Activated CD4-positive, CD25-positive, alpha-beta regulatory T cell treated with anti-CD3 and anti-CD28 coated beads, Interleukin-2, amount 50 U/mL, for 72 hours (primary cell): ENCODE measurements at regions not wholly inside any gene's neighbourhood (a gene's known extent, or its start where the extent isn't known, plus 50 kb on each side); places are given as distances from the start of the nearest gene placed in this dataset.
"Not testable (repeated sequence)": the region's sequence is repeated elsewhere in the genome, so short reads cannot be mapped to it uniquely, and the experiment has no call there.

Experiments used
- DNase-seq: peaks from one replicate; pipeline ENCODE4 v3.0.0; 2021

DNA sequence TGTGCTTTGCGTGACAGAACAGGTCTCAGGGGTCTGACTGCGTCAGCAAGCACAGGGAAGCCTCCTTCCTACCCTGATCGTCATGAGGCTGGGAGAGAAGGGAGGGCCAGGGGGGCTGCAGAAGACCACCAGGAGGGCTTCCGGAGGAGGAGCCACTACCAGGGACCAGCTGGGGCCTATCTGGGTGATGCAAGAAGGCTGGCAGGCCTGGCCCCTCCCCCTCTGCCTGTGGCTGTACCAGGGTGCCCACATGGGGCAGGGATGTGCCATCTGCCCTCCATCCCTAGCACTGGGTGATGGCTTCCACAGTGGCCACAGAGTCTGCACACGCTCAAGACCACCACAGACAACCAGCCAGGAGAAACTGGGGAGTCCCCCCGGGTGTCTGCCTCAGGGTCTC, 116.4 kb upstream of the NKX1-1 start:
- no peak for DNase-seq

DNA sequence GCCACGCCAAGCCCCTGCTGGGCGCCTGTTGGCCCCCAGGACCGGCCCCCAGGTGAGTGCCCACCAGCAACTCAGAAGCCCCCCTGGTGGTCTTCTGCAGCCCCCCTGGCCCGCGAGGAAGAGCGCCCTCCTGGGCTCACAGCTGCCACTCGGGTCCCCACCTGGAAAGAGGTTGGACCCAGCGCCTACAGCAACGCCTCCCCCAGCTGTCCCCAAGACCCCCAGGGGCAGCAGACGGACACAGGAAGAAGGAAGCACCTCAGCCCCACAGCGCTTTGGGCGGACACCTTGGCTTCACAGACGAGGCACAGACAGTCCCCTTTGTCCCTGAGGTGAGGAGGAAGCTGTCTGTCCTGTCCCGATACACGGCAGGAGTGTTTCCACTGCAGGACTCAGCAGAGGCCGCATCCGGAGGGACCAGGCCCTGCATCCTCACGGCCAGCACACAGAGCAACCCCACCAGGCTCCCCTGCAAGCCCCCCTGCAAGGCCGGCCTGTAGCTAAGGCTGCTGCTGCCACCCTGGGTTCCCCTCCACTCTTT, 115.6 kb upstream of the NKX1-1 start:
- DNase-seq, result no peak

DNA sequence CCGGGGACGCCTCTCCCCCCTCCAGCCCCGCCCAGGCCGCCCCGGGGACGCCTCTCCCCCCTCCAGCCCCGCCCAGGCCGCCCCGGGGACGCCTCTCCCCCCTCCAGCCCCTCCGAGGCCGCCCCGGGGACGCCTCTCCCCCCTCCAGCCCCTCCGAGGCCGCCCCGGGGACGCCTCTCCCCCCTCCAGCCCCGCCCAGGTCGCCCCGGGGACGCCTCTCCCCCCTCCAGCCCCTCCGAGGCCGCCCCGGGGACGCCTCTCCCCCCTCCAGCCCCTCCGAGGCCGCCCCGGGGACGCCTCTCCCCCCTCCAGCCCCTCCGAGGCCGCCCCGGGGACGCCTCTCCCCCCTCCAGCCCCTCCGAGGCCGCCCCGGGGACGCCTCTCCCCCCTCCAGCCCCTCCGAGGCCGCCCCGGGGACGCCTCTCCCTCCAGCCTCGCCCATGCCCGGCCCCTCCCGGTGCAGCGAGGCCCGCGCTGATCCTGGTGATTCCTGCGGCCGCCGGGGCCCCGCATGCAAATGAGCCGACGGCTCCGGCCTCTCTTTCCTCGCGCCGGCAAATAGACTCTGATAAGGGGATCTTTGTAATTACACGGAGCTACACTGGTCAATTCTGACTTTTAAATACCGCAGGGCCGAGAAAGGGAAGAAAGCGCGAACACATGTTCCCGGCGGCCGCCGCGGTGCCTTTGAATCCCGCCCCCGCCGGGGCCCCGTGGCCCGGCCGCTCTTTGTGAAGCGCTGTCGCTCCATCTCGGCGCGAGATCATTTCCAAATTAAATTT, 114.7 kb upstream of the NKX1-1 start:
- not testable (repeated sequence) for DNase-seq

DNA sequence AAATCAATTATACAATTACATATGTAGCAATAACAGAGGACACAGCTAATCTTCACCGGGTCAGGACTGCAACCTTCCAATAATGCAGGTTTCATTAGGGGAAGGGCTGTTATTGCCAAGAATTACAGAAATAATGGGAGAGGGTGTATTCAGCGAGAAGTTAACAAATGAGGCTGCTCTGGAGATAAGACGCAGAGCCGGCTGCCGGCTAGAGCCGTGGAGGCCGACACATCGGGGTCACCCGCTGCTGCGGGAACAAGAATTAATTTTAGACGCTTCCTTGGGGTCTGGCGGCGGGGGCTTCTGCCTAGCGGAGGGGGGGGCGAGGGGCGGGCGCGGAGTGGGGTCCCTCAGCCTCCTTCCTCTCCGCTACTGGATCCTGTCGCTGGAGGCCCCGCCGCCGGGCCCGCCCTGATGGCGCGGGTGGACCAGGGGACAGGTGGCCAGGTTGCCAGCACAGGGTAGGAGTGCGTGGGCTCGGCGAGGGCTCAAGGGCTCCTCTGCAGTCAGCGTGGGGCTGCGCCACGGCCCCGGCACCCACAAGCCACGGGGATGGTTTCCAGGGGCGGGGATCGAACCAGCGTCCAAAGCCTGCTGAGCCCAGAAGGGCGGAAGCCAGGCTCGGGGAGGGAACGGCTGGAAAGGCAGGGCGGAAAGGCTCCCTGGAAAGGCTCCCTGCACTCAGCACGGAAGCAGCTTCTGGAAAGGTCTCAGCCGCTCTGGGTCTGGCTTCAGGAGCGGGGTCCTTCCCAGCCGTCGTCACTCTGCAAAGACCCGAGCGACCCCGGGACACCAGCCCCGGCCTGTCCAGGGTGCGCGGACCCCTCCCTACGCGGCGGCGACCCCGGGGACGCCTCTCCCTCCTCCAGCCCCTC, 113.8 kb upstream of the NKX1-1 start:
- no peak for DNase-seq

DNA sequence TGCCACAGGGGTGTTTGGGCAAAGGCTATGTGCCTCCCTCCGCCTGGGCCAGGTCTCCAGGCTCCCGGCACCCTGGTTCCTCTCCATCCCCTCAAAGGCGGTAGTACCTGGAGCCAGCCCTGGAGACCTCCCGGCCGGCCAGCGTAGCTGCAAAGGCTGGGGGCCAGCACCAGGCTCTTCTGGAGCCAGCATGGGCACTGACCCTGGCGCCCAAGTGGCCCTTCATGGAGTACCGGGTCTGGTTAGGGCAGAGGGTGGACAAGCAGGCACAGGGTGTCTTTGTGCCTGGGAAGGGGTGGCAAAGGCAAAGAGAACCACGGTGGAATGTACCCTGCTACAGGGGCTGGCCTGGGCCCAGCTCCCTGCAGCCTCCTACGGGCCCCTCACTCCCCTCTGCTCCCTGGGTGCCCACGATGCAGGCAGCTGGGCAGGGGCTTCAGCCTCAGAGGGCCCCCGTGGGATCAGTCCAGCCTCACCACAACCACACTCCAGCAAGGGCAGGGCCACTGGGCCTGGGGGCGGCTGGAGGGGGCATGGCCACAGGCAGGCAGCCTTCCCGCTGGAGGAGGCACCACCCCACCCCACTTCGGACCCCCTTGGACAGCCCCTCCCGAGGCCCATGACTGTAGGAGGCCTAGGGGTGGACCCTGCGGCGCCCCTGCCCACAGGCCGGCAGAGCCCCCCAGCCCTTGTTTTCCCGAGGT, 112.9 kb upstream of the NKX1-1 start:
- no peak for DNase-seq

DNA sequence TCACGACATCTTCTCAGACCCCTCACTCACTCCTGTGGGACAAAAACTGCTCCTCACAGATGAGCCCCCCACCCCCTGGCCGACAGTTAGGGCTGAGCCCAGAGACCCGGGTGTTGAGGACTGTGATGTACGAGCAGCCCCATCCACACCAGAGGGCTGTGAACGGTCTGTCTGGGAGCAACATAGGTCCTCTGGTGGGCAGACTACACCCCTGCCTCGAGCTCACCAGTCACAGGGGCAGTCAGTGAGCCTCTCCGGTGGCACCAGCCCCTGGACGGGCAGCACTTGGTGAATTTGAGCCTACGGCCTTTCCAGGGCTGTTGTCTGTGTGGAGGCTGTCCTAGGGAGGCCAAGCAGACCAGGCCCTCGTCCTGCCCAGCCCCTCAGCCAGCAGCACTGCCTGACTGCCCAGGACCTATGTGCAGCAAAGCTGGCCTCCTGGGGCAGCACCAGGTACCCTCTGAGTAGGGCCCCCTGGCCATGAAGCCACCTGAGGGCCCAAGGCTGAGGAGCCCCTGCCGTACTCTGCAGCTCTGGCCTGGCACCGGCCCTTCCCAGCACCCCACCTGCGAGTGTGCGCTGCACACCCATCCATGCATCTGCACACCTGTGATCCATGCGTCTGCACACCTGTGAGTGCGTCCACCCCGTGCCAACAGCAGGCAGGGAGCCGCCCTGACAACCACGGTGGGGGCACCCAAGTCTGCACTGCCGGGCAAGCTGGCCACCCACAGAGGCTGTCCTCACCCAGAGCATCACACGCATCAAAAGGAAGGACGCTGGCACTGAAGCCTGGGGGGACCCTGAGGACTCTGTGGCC, 111.6 kb upstream of the NKX1-1 start:
- no peak for DNase-seq

DNA sequence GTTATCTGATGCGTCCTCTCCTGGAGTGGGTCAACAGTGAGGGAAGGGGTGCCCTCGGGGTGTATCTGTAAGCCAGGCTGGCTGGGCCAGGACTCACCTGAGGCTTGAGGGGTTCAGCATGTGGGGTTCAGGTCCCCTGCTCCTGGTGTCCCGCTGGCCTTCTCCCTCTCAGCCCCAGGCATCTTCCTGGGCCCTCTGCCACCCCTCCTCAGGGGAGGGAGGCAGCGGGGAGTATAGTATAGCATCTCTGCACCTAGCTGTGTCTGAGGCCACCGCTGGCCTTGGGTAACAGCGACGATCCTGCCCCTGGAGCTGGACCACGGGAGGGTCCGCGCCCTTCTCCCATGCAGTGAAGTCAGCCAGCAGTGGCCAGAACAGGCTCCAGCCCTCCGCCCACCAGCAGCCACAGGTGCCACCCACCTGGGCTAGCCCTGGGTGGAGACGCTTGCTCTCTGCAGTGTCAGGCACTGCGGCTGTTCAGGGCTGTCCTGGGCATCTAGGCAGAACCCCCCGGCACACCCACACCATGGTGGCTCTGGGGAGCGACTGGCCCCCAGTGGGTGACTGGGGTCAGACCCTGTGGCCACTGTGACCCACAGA, 110.7 kb upstream of the NKX1-1 start:
- no peak for DNase-seq

DNA sequence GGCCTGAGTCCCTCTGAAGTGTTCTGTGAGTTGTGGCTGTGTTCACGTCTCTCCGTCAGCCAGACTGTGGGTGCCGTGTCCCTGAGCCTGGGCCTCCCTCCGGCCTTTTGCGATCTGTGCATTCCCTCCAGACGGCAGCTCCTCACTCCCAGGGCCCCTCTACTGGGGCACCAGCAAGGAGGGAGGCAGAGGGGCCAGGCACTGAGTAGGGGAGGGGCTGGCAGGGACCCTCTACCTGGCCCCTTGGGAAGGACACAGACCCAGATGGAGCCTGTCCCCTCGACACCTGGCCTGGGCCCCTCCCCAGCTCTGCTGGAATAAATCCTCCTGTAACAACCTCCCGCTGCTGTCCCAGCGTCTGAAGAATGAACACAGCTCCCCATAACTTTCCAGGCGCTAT, 110.0 kb upstream of the NKX1-1 start:
- no peak for DNase-seq

DNA sequence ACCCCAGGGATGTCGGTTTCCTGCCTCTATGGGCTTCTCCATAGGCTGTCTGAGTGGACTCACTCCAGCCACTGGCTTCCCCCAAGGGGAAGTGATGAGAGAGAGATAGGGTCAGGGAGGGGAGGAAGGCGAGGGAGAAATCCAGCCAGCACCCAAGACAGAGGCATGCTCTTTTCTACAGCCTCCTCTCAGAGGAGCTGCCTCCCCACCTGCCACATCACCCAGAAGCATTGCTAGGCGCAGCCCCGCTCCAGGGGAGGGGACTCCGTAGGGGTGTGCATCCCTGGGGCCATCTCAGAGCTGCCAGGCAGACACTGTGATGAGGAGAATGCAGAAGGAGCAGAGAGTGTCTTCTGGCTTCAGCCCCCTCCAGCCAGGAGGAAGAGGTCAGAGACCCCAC, 109.5 kb upstream of the NKX1-1 start:
- no peak for DNase-seq

DNA sequence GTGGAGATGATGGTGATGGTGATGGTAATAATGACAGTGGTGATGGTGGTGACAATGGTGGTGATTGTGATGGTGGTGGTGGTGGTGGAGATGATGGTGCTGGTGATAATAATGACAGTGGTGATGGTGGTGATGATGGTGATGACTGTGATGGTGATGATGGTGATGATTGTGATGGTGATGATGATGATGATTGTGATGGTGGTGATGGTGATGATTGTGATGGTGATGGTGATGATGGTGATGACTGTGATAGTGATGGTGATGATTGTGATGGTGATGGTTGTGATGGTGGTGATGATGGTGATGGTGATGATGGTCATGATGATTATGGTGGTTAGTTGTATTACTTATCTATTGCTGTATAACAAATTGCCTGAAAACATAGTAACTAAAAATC, 108.9 kb upstream of the NKX1-1 start:
- DNase-seq, result no peak

DNA sequence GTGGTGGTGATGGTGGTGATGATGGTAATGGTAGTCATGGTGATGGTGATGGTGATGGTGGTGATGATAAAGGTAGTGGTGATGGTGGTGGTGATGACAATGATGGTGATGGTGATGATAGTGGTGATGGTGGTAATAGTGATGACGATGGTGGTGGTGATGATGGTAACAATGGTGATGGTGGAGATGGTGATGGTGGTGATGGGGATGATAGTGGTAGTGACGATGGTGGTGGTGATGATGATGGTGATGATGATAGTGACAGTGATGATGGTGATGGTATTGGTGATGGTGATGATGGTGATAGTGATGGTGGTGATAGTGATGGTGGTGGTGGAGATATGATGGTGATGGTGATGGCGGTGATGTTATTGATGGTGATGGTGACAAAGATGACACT, 108.4 kb upstream of the NKX1-1 start:
- DNase-seq, result no peak

DNA sequence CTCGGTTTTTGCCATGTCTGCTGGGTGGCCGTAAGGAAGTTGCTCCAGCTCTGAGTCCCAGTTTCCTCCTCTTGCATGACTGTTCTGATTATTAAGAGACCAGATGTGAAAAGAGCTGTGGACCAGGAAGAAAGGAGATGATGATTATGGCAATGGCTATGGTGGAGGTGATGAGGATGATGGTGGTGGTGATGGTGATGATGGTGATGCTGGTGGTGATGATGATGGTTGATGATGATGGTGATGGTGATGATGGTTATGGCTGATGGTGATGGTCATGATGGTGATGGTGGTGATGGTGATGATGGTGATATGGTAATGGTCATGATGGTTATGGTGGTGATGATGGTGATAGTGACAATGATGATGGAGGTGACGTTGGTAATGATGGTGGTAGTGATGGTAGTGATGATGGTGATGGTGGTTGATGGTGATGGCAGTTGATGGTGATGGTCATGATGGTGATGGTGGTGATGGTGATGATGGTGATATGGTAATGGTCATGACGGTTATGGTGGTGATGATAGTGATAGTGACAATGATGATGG, 107.8 kb upstream of the NKX1-1 start:
- no peak for DNase-seq

DNA sequence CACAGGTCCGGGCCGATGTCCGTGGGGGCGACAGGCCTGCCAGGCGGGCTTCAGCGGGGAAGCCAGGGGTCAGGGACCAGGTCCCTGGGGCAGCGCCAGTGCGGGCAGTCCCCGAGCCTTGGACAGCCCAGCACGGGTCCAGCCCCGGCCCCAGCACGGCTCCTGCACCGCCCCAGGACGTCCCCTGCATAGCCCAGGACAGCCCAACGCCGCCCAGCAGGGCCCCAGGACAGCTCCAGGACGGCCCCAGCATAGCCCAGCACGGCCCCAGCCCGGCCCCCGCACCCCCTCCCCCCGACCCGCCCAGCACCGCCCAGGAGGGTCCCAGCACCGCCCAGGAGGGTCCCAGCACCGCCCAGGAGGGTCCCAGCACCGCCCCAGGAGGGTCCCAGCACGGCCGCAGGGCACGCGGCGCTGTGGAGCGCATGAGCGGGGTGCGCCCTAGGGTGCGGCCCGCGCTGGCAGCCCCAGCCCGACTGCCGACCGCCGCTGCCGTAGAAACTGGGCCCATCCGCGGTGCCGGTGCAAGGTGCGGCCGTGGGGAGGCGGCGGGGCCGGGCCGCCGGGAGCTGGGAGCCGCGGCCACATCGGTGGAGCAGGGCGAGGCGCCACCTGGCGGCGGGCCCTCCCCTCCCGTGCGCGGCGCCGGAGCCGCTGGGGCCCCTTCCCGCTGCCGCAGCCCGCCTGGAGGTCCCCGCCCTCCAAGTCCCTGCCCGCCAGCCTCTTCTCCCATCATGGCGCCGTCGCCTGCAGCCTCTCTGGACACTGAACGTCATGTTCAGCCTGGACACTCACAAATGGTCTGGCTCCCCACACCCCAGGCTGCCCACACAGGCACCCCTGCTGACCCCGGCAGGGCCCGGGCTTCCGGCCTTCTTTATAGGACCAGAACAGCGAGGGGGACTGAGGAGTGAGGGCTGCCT, 106.8 kb upstream of the NKX1-1 start:
- DNase-seq, result peak; percentile 65

DNA sequence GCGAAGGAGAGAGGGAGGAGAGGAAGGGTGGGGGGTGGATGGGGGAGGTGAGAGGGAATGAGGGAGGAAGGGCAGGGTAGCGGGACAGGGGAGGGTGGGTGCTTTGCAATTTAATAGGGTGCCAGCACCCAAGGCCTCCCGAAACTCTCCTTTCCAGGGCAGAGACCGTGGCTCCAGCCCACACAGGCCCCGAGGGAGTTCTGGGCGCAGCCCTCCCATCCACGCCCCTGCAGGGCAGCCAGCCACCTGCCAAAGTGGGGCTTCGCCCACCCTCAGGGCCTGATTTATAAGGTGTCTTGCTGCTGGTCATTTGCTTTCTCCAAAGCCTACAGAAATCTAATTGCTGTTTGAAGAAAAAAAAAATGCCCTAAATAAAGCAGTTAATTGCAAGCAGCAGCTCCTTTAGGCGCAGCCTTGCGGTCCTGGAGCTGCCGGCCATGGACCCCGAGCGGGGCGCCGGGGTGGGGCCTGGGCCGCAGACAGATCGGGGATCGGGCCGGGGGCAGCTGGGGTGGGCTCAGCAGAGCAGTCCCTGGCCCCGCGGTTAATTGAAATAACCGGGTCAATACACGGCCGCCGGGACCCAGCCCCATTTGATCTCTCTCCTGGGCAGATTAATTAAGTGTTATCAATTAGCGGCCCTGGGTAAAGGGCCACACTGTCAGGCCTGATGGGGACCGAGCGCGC, 106.0 kb upstream of the NKX1-1 start:
- DNase-seq, result no peak

DNA sequence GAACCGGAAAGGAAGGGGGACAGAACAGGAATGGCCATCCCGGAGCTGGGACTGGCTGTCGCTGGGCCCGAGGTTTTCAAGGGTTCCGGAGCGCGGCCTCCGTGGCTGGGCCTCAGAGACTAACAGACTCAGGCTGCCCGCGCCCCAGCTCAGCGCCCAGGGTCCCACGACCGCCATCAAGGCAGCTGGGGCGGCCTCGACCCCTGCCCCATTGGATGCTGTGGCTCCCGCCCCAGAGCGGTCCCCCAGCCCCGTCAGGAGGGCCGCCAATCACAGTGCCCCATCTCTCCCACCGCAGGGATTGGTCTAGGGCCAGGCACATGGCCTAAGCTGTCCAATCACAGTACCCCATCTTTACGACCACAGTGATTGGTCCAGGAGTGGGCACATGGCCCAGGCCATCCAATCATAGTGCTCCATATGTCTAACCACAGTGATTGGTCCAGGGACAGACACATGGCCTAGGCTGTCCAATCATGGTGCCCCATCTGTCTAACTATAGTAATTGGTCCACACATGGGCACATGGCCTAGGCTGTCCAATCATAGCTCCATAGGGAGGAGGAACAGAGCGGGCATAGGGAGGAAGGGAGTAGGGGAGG, 105.3 kb upstream of the NKX1-1 start:
- DNase-seq, result peak; percentile 47

DNA sequence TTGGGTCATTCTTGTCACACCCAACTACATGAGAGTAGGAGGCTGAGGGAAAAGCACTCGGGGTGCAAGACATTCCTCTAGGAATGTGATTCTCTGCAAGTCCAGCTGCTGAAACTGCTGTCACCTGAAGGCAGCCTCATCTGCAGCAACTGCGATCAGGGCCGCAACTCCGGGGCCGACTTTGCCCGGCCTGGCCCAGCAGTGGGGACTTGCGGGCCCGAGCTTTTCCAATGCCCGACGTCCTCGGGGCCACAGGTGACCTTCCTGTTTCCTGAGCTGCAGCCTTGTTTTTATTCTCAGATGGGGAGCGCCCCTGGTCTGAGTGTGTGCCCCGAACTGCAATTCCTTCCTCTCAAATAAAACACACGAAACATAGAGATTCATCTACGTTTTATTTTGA, 104.7 kb upstream of the NKX1-1 start:
- no peak for DNase-seq

DNA sequence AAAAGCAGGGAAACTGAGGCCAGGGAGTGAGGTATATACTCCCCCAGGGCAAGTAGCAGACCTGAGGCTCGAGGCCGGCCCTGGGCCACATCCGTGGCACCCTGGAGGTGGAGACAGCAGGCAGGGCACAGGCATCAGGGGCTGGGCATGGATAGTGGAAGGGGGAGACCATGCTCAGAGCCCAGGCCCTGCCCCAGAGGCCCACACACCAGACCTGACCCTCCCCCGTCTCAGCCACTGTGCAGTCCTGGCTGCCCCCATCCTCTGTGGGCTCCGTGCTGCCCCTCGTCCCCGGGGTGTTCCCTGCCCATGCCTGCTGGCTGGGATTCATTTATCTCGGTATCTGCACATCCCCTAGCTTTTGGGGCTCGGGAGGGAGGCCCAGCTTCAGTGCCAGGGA, 103.1 kb upstream of the NKX1-1 start:
- peak; percentile 25 for DNase-seq

DNA sequence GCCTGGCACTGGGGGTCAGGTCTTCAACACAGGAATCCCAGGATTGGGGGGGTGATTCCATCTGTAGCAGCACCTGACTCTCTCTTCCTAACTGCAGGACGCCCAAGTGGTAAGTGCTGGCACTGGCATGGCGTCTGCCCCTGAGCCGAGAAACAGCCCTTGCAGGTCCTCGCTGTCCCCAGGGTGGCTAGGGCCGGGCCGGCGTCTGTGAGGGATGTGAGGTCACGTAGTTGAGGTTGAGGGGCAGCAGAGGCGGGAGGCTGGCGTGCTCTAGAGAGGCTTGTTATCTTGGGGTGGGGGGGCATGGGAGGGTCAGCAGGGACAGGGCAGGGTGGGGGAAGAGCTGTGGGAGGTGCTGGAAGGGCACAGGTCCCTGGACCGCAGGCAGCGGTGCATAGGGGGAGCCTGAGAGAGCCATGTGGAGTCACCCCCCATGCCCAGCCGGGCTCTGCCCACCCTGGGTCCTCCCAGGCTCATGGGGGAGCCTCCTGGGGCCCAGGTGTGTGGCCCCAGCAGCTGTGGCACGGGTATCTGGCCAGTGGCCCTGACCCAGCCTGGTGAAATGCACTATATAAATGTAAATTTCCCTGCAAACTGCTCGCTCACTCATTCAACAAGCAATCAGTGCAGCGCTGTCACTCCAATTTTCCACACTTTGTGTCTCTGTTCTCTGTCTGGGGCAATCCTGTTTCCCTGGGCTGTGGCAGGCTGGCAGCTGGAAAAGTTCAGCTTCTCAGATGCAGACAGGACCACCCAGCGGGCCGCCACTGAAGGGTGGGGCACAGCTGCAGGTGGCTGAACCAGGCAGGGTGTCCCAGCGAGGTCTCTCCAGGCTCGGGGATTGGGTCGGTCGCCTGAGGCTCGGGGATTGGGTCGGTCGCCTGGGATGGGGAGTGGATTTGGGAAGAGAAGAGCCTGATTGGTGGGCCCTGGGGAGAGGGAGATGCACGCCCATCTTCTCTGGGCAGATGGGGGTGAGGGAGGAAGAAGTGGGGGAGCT, 102.2 kb upstream of the NKX1-1 start:
- peak; percentile 20 for DNase-seq
